ENCODE measurements at regions not wholly inside any gene's neighbourhood (a gene's known extent, or its start where the extent isn't known, plus 50 kb on each side); places are given as distances from the start of the nearest gene placed in this dataset.

GRCh38 chr6:166692723-166693302 is 65.8 kb upstream of the RPS6KA2 start:
- no peak for DNase-seq (ENCODE audit: low spot score)

GRCh38 chr6:166691746-166692145 is 64.7 kb upstream of the RPS6KA2 start:
- no peak for DNase-seq (ENCODE audit: low spot score)

GRCh38 chr6:166691199-166691598 is 64.1 kb upstream of the RPS6KA2 start:
- no peak for DNase-seq (ENCODE audit: low spot score)

GRCh38 chr6:166689687-166690086 is 62.6 kb upstream of the RPS6KA2 start:
- no peak for DNase-seq (ENCODE audit: low spot score)

- no peak for DNase-seq (ENCODE audit: low spot score)
These were observed 61.9 kb upstream of the RPS6KA2 start for GRCh38 chr6:166688901-166689300.

DNA sequence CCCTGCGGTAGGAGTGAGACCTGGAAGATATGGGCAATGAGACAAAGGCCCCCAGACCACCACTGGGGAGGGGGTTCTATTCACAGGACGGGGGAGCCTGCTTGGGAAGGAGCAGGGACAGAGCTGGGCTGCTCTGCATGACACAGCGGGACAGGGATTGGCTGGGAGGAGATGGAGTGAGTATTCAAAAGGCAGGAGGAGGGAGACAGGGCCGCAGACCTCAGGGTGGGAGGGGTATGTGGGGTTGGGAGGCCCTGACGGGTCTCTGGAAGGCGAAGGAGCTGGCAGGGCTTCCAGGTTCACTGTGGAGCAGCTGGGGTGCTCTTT is 60.8 kb upstream of the RPS6KA2 start:
- DNase-seq (ENCODE audit: low spot score), result no peak

GRCh38 chr6:166687070-166687878 is 60.2 kb upstream of the RPS6KA2 start:
- DNase-seq (ENCODE audit: low spot score), result no peak

DNA sequence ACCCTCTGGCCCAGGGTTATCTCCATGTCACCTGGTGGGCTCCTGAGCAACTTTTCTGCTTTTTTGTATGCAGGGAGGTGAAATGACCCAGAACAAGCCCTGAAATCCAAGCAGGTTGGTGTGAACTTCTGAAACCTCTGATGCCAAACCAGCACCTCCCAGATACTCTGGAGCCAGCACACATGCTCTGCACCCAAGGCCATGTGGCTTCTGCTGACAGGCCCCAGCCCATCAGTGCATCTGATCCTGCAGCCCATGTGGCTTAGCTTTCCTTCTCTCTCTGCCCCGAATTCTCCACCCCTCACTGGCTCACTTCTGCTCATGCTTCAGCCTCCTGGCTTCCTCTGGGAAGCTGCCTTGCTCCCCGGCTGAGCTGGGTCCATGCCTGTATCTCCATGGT is 59.3 kb upstream of the RPS6KA2 start:
- no peak for DNase-seq (ENCODE audit: low spot score)

GRCh38 chr6:166684866-166685265 is 57.8 kb upstream of the RPS6KA2 start:
- no peak for DNase-seq (ENCODE audit: low spot score)

GRCh38 chr6:166684170-166684569 is 57.1 kb upstream of the RPS6KA2 start:
- no peak for DNase-seq (ENCODE audit: low spot score)

- no peak for DNase-seq (ENCODE audit: low spot score)
These were observed 56.4 kb upstream of the RPS6KA2 start for GRCh38 chr6:166683477-166683876.

- DNase-seq (ENCODE audit: low spot score), result no peak
These were observed 52.5 kb upstream of the RPS6KA2 start for GRCh38 chr6:166679566-166679965.

DNA sequence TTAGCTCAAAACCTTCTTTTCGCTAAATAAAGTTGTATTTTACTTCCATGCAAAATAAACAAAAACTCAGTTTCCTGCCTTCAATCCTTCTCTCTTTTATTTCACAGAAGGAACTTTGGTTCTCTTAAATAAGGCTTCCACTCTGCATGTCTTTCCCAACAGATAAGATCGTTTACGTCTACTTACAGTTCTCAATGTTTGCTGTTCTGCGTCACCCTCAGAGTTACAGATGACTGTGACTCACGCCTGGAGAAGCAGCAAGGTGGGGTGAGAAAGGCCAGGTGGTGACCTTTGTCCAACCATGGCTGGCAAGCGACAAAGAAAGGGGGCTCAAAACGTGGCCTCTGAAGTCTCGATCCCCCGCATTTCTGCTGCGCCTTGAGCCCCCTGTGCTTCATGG is 51.4 kb upstream of the RPS6KA2 start:
- no peak for DNase-seq (ENCODE audit: low spot score)

DNA sequence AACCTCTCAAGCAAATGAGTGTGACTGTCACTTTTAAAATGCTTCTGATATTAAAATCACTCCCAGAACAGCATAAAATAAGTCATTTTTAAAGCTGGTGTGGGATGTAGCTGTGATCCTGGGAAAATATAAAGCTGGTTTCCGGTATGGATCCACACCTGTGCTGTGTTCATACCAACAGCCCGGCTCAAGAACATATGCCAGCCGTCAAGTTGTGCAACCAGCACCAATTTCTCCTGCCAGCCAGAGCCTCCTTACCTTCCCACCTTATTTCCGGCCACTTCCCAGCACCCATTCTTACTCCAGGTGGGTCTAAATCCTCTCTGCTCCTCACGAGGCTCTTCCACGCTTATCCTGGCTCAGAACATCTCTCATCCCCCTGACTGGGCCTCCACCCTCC is 50.9 kb upstream of the RPS6KA2 start:
- no peak for DNase-seq (ENCODE audit: low spot score)

Measured in CD4-positive, alpha-beta T cell treated with Interleukin-6 at 100 ng/mL for 8 hours (primary cell).